Adrenal gland (tissue), 5 donors: ENCODE measurements at regions not wholly inside any gene's neighbourhood (a gene's known extent, or its start where the extent isn't known, plus 50 kb on each side); places are given as distances from the start of the nearest gene placed in this dataset.

Experiments
- CTCF ChIP-seq, 6 experiments: fragments of 450-650 bp in 4 of 6; fragments of 200-600 bp in 2 of 6; sonication (generic) in 1 of 6; IDR thresholded peaks; 1 replicate in 5 of 6; 2 replicates in 1 of 6; pipeline versions ENCODE4 v1.5.1 to v1.8.0; 2016 to 2021; ENCODE audit warnings: antibody characterized with exemption in 6 of 6, mild to moderate bottlenecking in 2 of 6, moderate library complexity in 1 of 6
- POLR2A ChIP-seq, 2 donors: fragments of 450-650 bp; IDR thresholded peaks; one replicate each; pipeline ENCODE4 v1.6.1; 2017; ENCODE audit warnings: antibody characterized with exemption in 2 of 2, mild to moderate bottlenecking in 2 of 2, moderate library complexity in 1 of 2
- donor health status: DM: no; HTN: no; CAD: no.

- TF ChIP-seq CTCF (IDR thresholded peaks at IDR 0.05) (no peak), POLR2A (IDR thresholded peaks at IDR 0.05) (no peak)
Measured at GRCh38 chr10:7505196-7505595, 94.4 kb upstream of the SFMBT2 start.
